IMR-90 (cell line): ENCODE measurements at regions not wholly inside any gene's neighbourhood (a gene's known extent, or its start where the extent isn't known, plus 50 kb on each side); places are given as distances from the start of the nearest gene placed in this dataset.

Source experiments
- ATAC-seq: fragments of 200-7000 bp; cut with Tn5 transposase; 2 replicates; pipeline ENCODE4 v1.9.1; 2020; ENCODE audit warnings: low read depth, mild to moderate bottlenecking, moderate library complexity
- BruUV-seq: library from RNA; stranded (reverse); fragments of 400-500 nt; replicated peaks from 2 replicates; lab custom pipeline; 2021; lab: Mats Ljungman, UMichigan
- CTCF ChIA-PET: fragments of 300-600 bp; formaldehyde crosslinking; extraction: SDS; loops from one replicate; lab custom pipeline; 2021; ENCODE audit warnings: antibody characterized with exemption; lab: Yijun Ruan, JAX
- POLR2A ChIA-PET: fragments of 300-600 bp; sonication (Branson Sonifier 250); formaldehyde crosslinking; loops from one replicate; lab custom pipeline; 2022; ENCODE audit warnings: antibody characterized with exemption; ENCODE audit not compliant: unreplicated experiment; lab: Charles Lee
- DNase-seq: peaks from one replicate; pipeline ENCODE4 v3.0.0; 2013
- H2AFZ ChIP-seq: replicated peaks from 2 replicates; pipeline ENCODE3; 2013; ENCODE audit warnings: low read length, mild to moderate bottlenecking; ENCODE audit not compliant: poor library complexity
- H2AK5ac ChIP-seq: 2 replicates; pipeline ENCODE4 v1.6.1; 2013; ENCODE audit warnings: low read depth, low read length, inconsistent platforms
- H2AK9ac ChIP-seq: replicated peaks from 2 replicates; pipeline ENCODE3; 2013; ENCODE audit warnings: mild to moderate bottlenecking, low read depth, low read length, moderate library complexity; ENCODE audit not compliant: poor library complexity
- H2BK120ac ChIP-seq: 2 replicates; pipeline ENCODE4 v1.6.1; 2013; ENCODE audit warnings: low read depth, low read length, inconsistent platforms
- H2BK15ac ChIP-seq: 3 replicates; pipeline ENCODE4 v1.6.1; 2013; ENCODE audit warnings: low read depth, low read length, inconsistent platforms
- H2BK20ac ChIP-seq: 2 replicates; pipeline ENCODE4 v1.6.1; 2013; ENCODE audit warnings: low read depth, mild to moderate bottlenecking, inconsistent platforms, low read length, moderate library complexity
- H2BK5ac ChIP-seq: 2 replicates; pipeline ENCODE4 v1.6.1; 2013; ENCODE audit warnings: mild to moderate bottlenecking, low read depth, low read length, inconsistent platforms; ENCODE audit not compliant: poor library complexity, severe bottlenecking
- H3K14ac ChIP-seq: replicated peaks from 2 replicates; pipeline ENCODE4 v1.6.1; 2013; ENCODE audit warnings: low read depth, low read length, inconsistent platforms
- H3K18ac ChIP-seq: 2 replicates; pipeline ENCODE4 v1.6.1; 2013; ENCODE audit warnings: low read depth, low read length, control low read depth
- H3K23ac ChIP-seq: 2 replicates; pipeline ENCODE4 v1.6.1; 2013; ENCODE audit warnings: low read depth, low read length, inconsistent platforms
- H3K27ac ChIP-seq: 2 replicates; pipeline ENCODE4 v1.5.1; 2013; ENCODE audit warnings: mild to moderate bottlenecking, control low read depth, low read length; ENCODE audit not compliant: insufficient read depth
- H3K27me3 ChIP-seq: 2 replicates; pipeline ENCODE4 v1.6.1; 2013; ENCODE audit warnings: low read length; ENCODE audit not compliant: control insufficient read depth, insufficient read depth
- H3K36me3 ChIP-seq: 2 replicates; pipeline ENCODE4 v1.6.1; 2013; ENCODE audit warnings: low read length, mixed read lengths; ENCODE audit not compliant: control insufficient read depth, insufficient read depth
- H3K4ac ChIP-seq: 2 replicates; pipeline ENCODE4 v1.6.1; 2013; ENCODE audit warnings: low read depth, low read length, inconsistent platforms
- H3K4me1 ChIP-seq: 2 replicates; pipeline ENCODE4 v1.6.1; 2013; ENCODE audit warnings: low read length, mixed read lengths; ENCODE audit not compliant: control insufficient read depth, insufficient read depth
- H3K4me2 ChIP-seq: 2 replicates; pipeline ENCODE4 v1.6.1; 2013; ENCODE audit warnings: low read depth, mild to moderate bottlenecking, control low read depth, low read length, moderate library complexity
- H3K4me3 ChIP-seq: 2 replicates; pipeline ENCODE4 v1.5.1; 2013; ENCODE audit warnings: low read depth, mild to moderate bottlenecking, control low read depth, low read length, moderate library complexity; ENCODE audit not compliant: insufficient read depth
- H3K56ac ChIP-seq: 2 replicates; pipeline ENCODE4 v1.6.1; 2013; ENCODE audit warnings: low read length, inconsistent platforms; ENCODE audit not compliant: insufficient read depth; ENCODE audit errors: extremely low read depth
- H3K79me1 ChIP-seq, 2 experiments: 2 replicates each; pipeline ENCODE4 v1.6.1; 2013; ENCODE audit warnings: low read length in 2 of 2, inconsistent platforms in 1 of 2, low read depth in 1 of 2
- H3K9ac ChIP-seq: 2 replicates; pipeline ENCODE4 v1.6.1; 2013; ENCODE audit warnings: low read depth, low read length, control low read depth
- H3K9me1 ChIP-seq: 2 replicates; pipeline ENCODE4 v1.6.1; 2013; ENCODE audit warnings: low read length, inconsistent platforms; ENCODE audit not compliant: insufficient read depth
- H3K9me3 ChIP-seq: 2 replicates; pipeline ENCODE4 v1.6.1; 2013; ENCODE audit warnings: low read length; ENCODE audit not compliant: control insufficient read depth, insufficient read depth
- H4K20me1 ChIP-seq: 2 replicates; pipeline ENCODE4 v1.6.1; 2013; ENCODE audit warnings: low read length, inconsistent platforms; ENCODE audit not compliant: insufficient read depth
- H4K5ac ChIP-seq: 2 replicates; pipeline ENCODE4 v1.6.1; 2013; ENCODE audit warnings: mild to moderate bottlenecking, low read depth, low read length, control low read depth
- H4K8ac ChIP-seq, 2 experiments: 2 replicates each; pipeline ENCODE4 v1.6.1; 2013; ENCODE audit warnings: low read depth in 2 of 2, low read length in 2 of 2, control low read depth in 1 of 2, inconsistent platforms in 1 of 2
- H4K91ac ChIP-seq: 2 replicates; pipeline ENCODE4 v1.6.1; 2013; ENCODE audit warnings: low read depth, low read length, inconsistent platforms; ENCODE audit not compliant: insufficient read depth
- MAFK ChIP-seq: IDR thresholded peaks from 2 replicates; pipeline ENCODE4 v1.6.1; 2012; ENCODE audit warnings: low read depth, low read length, improper control_type of control experiment
- MAZ ChIP-seq: IDR thresholded peaks from 2 replicates; pipeline ENCODE4 v1.6.1; 2012; ENCODE audit warnings: low read depth, mild to moderate bottlenecking, low read length, improper control_type of control experiment, moderate library complexity, borderline replicate concordance
- MXI1 ChIP-seq: IDR thresholded peaks from 2 replicates; pipeline ENCODE4 v1.6.1; 2012; ENCODE audit warnings: low read depth, mild to moderate bottlenecking, low read length, moderate library complexity, borderline replicate concordance
- RAD21 ChIP-seq: IDR thresholded peaks from 2 replicates; pipeline ENCODE4 v1.6.1; 2012; ENCODE audit warnings: low read length, improper control_type of control experiment
- RFX5 ChIP-seq: IDR thresholded peaks from 2 replicates; pipeline ENCODE4 v1.8.0; 2012; ENCODE audit warnings: low read depth, mild to moderate bottlenecking, low read length, moderate library complexity
- WGBS, 2 experiments: methylation state at CpG; one replicate each; pipeline versions ENCODE4 v1.1.5 to v1.1.7; 2013; ENCODE audit warnings: missing lambda C conversion rate in 2 of 2; ENCODE audit not compliant: insufficient read length in 1 of 2; ENCODE audit errors: extremely low coverage in 2 of 2; 5-methylcytosine and 5-hydroxymethylcytosine counted together
- dilution Hi-C: fragments of 300-500 bp; cut with HindIII; formaldehyde crosslinking; loops from one replicate; pipeline ENCODE4 v1.14.3; 2018; ENCODE audit warnings: low sequenced_read_pairs; ENCODE audit not compliant: unreplicated experiment
- in situ Hi-C: fragments of 300-500 bp; cut with MboI; formaldehyde crosslinking; loops from 3 replicates; pipeline ENCODE4 v1.14.3; 2019; ENCODE audit warnings: low sequenced_read_pairs, inconsistent platforms, mixed read lengths
- intact Hi-C: fragments of 100-400 bp; cut with micrococcal nuclease; formaldehyde crosslinking; loops from 2 replicates; pipeline ENCODE4 v1.10.0; 2022

DNA sequence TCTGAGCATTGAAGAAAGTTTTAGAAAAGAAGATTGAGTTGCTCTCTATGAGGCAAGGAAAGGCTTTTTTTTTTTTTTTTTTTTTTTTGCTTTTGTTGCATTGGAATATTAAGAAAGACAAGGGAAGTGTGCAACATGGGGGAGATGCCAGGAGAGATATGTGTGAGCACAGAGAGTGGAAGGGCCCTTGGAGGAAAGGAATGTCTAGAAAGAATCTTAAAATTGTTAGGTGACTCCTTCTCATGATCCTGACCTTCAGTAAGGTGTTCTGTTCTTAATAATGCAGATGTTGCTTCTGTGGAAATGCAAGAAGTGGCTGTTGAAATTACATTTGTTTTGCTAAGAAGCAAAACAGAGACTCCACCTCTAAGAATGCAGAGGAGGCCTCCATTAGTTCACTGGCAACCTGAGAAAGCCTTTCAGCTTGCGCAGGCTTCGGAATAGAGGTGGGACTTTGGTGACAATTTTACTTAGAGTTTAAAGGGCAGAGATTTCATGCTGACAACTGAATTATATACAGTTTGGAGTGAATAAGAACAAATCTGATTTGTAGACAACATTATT, 118.0 kb upstream of the ASCC3 start:
- no peak overlapping the region for H3K9ac ChIP-seq
- H3K79me1 ChIP-seq = no peaks in the 10 kb centered on the region
- ChIA-PET CTCF (no interaction called here), POLR2A (no interaction called here)
- no peaks in the 10 kb centered on the region for H3K9me1 ChIP-seq
- no peak overlapping the region for H2BK15ac ChIP-seq
- peaks cover 2% of the 10 kb centered on the region; the same call in 1 of the 2 replicates for H3K9me3 ChIP-seq
- H2AFZ ChIP-seq = no peak overlapping the region
- no peaks in the 10 kb centered on the region for H3K27me3 ChIP-seq
- H4K5ac ChIP-seq = no peak overlapping the region
- BruUV-seq = no TSS peak
- no peak overlapping the region for H3K4ac ChIP-seq
- H3K4me2 ChIP-seq = no peak overlapping the region
- H2BK120ac ChIP-seq = no peak overlapping the region
- DNase-seq (no peak), ATAC-seq (no peak)
- no peak overlapping the region for H3K4me3 ChIP-seq
- in situ Hi-C loops = no loop called here
- no peak for TF ChIP-seq MAZ
- TF ChIP-seq RAD21 = no peak
- TF ChIP-seq RFX5 = no peak
- TF ChIP-seq MAFK = no peak
- TF ChIP-seq MXI1 = no peak
- no peak overlapping the region for H3K23ac ChIP-seq
- dilution Hi-C loops = no loop called here
- H4K91ac ChIP-seq = no peak overlapping the region
- H2BK20ac ChIP-seq = no peak overlapping the region
- H3K36me3 ChIP-seq = no peaks in the 10 kb centered on the region
- no peak overlapping the region for H3K14ac ChIP-seq
- no peak overlapping the region for H2AK5ac ChIP-seq
- no peak overlapping the region for H3K18ac ChIP-seq
- intact Hi-C loops = no loop called here
- no peak overlapping the region for H4K8ac ChIP-seq
- no peak overlapping the region for H2BK5ac ChIP-seq
- H2AK9ac ChIP-seq = no peak overlapping the region
- H3K4me1 ChIP-seq = no peaks in the 10 kb centered on the region
- H4K20me1 ChIP-seq = no peaks in the 10 kb centered on the region
- no peak overlapping the region for H3K27ac ChIP-seq
- 82% methylated on average over 2 of the region's 2 CpGs; no CpG with 5 or more reads in 1 of the 2 experiments for WGBS, 2 experiments
- H3K56ac ChIP-seq = no peak overlapping the region
